ENCODE measurements at regions not wholly inside any gene's neighbourhood (a gene's known extent, or its start where the extent isn't known, plus 50 kb on each side); places are given as distances from the start of the nearest gene placed in this dataset.
"Not testable (repeated sequence)": the region's sequence is repeated elsewhere in the genome, so short reads cannot be mapped to it uniquely, and the experiment has no call there.

- DNase-seq (ENCODE audit: low spot score) = no peak
- H3K27ac ChIP-seq (ENCODE audit: low read depth, low read length, poor library complexity, severe bottlenecking) = no peak overlapping the region
- no peak overlapping the region for H3K4me2 ChIP-seq (ENCODE audit: low read length)
- H3K4me1 ChIP-seq (ENCODE audit: insufficient read depth, low read length, poor library complexity, severe bottlenecking) = no peaks in the 10 kb centered on the region
- no peaks in the 10 kb centered on the region for H3K36me3 ChIP-seq (ENCODE audit: insufficient read depth, low read length)
- H4K20me1 ChIP-seq (ENCODE audit: insufficient read depth, low read length) = no peaks in the 10 kb centered on the region
- no peak overlapping the region for H3K4me3 ChIP-seq (ENCODE audit: low read depth, low read length, poor library complexity, severe bottlenecking)
- no TSS peak for BruUV-seq (replicated peaks)
- TF ChIP-seq EZH2phosphoT487 (IDR thresholded peaks at IDR 0.05; ENCODE audit: borderline replicate concordance, low read depth, low read length) (no peak), CTCF (conservative IDR thresholded peaks at IDR 0.05; ENCODE audit: low read length) (no peak)
- no peaks in the 10 kb centered on the region for H3K79me2 ChIP-seq (ENCODE audit: insufficient read depth, low read depth, low read length)
- no peaks in the 10 kb centered on the region for H3K9me2 ChIP-seq (ENCODE audit: insufficient read depth, low read length)
- intact Hi-C loops (cut with micrococcal nuclease; ENCODE audit: unreplicated experiment) = no loop called here
- H2AFZ ChIP-seq (ENCODE audit: low read length) = no peak overlapping the region
- ChIA-PET POLR2A (no interaction called here), CTCF (ENCODE audit: unreplicated experiment) (no interaction called here)
- H3K9me3 ChIP-seq (ENCODE audit: low read length) = no peaks in the 10 kb centered on the region
Measured at GRCh38 chr4:162485486-162485885, 321.7 kb upstream of the FSTL5 start.

GRCh38 chr4:162475246-162475645, 311.4 kb upstream of the FSTL5 start:
- H3K4me1 ChIP-seq (ENCODE audit: insufficient read depth, low read length, poor library complexity, severe bottlenecking) = no peaks in the 10 kb centered on the region
- H4K20me1 ChIP-seq (ENCODE audit: insufficient read depth, low read length) = no peaks in the 10 kb centered on the region
- H3K9me2 ChIP-seq (ENCODE audit: insufficient read depth, low read length) = no peaks in the 10 kb centered on the region
- no peak for DNase-seq (ENCODE audit: low spot score)
- no peak overlapping the region for H3K27ac ChIP-seq (ENCODE audit: low read depth, low read length, poor library complexity, severe bottlenecking)
- BruUV-seq (replicated peaks) = no TSS peak
- intact Hi-C loops (cut with micrococcal nuclease; ENCODE audit: unreplicated experiment) = no loop called here
- no peaks in the 10 kb centered on the region for H3K36me3 ChIP-seq (ENCODE audit: insufficient read depth, low read length)
- CTCF ChIA-PET (ENCODE audit: unreplicated experiment) = no interaction called here
- no peaks in the 10 kb centered on the region for H3K9me3 ChIP-seq (ENCODE audit: low read length)
- H3K4me3 ChIP-seq (ENCODE audit: low read depth, low read length, poor library complexity, severe bottlenecking) = no peak overlapping the region
- H3K79me2 ChIP-seq (ENCODE audit: insufficient read depth, low read depth, low read length) = no peaks in the 10 kb centered on the region
- no peak overlapping the region for H2AFZ ChIP-seq (ENCODE audit: low read length)
- POLR2A ChIA-PET = no interaction called here
- H3K4me2 ChIP-seq (ENCODE audit: low read length) = no peak overlapping the region
- TF ChIP-seq CTCF (conservative IDR thresholded peaks at IDR 0.05; ENCODE audit: low read length) (no peak), EZH2phosphoT487 (IDR thresholded peaks at IDR 0.05; ENCODE audit: borderline replicate concordance, low read depth, low read length) (no peak)

- POLR2A ChIA-PET = interaction anchor here (0.6 to 1.0 kb wide), 3 partner anchors 13 to 1554 kb away, joined by 3 to 4 read pairs (median 3); no protein-coding TSS in a partner anchor
- Histone ChIP-seq H3K27ac (ENCODE audit: low read depth, low read length, poor library complexity, severe bottlenecking) (no peak overlapping the region), H3K4me2 (ENCODE audit: low read length) (no peak overlapping the region), H4K20me1 (ENCODE audit: insufficient read depth, low read length) (no peaks in the 10 kb centered on the region), H3K9me2 (ENCODE audit: insufficient read depth, low read length) (no peaks in the 10 kb centered on the region), H3K36me3 (ENCODE audit: insufficient read depth, low read length) (no peaks in the 10 kb centered on the region), H3K4me1 (ENCODE audit: insufficient read depth, low read length, poor library complexity, severe bottlenecking) (no peaks in the 10 kb centered on the region), H3K79me2 (ENCODE audit: insufficient read depth, low read depth, low read length) (no peaks in the 10 kb centered on the region), H3K4me3 (ENCODE audit: low read depth, low read length, poor library complexity, severe bottlenecking) (no peak overlapping the region), H3K9me3 (ENCODE audit: low read length) (no peaks in the 10 kb centered on the region), H2AFZ (ENCODE audit: low read length) (no peak overlapping the region)
- TF ChIP-seq EZH2phosphoT487 (IDR thresholded peaks at IDR 0.05; ENCODE audit: borderline replicate concordance, low read depth, low read length) = no peak
- no peak for TF ChIP-seq CTCF (conservative IDR thresholded peaks at IDR 0.05; ENCODE audit: low read length)
- intact Hi-C loops (cut with micrococcal nuclease; ENCODE audit: unreplicated experiment) = no loop called here
- CTCF ChIA-PET (ENCODE audit: unreplicated experiment) = no interaction called here
- no TSS peak for BruUV-seq (replicated peaks)
- no peak for DNase-seq (ENCODE audit: low spot score)
Measured at GRCh38 chr4:162469977-162470376, 306.2 kb upstream of the FSTL5 start.

- H3K4me3 ChIP-seq (ENCODE audit: low read depth, low read length, poor library complexity, severe bottlenecking); intact Hi-C loops (cut with micrococcal nuclease; ENCODE audit: unreplicated experiment); H3K9me3 ChIP-seq (ENCODE audit: low read length); H3K79me2 ChIP-seq (ENCODE audit: insufficient read depth, low read depth, low read length); H3K9me2 ChIP-seq (ENCODE audit: insufficient read depth, low read length); H2AFZ ChIP-seq (ENCODE audit: low read length); H4K20me1 ChIP-seq (ENCODE audit: insufficient read depth, low read length); CTCF ChIA-PET (ENCODE audit: unreplicated experiment); DNase-seq (ENCODE audit: low spot score); H3K27ac ChIP-seq (ENCODE audit: low read depth, low read length, poor library complexity, severe bottlenecking); H3K4me1 ChIP-seq (ENCODE audit: insufficient read depth, low read length, poor library complexity, severe bottlenecking); H3K4me2 ChIP-seq (ENCODE audit: low read length); BruUV-seq (replicated peaks); H3K36me3 ChIP-seq (ENCODE audit: insufficient read depth, low read length): not testable (repeated sequence)
- POLR2A ChIA-PET = interaction anchor here (0.6 kb wide), 1 partner anchor 54 kb away, joined by 6 read pairs; no protein-coding TSS in a partner anchor
Measured at GRCh38 chr4:162465356-162465755, 301.6 kb upstream of the FSTL5 start.
